SK-N-SH (cell line): ENCODE measurements at regions not wholly inside any gene's neighbourhood (a gene's known extent, or its start where the extent isn't known, plus 50 kb on each side); places are given as distances from the start of the nearest gene placed in this dataset.
"Not testable (repeated sequence)": the region's sequence is repeated elsewhere in the genome, so short reads cannot be mapped to it uniquely, and the experiment has no call there.

Experiments
- POLR2AphosphoS5 ChIP-seq: IDR thresholded peaks from 2 replicates; pipeline ENCODE4 v1.6.1; 2012; ENCODE audit warnings: low read depth, low read length
- TF ChIP-seq, protein P1 (sequence below): fragments of 200-600 bp; sonication (generic); IDR thresholded peaks from 2 replicates; pipeline ENCODE4 v1.6.1; 2017; ENCODE audit warnings: antibody characterized with exemption, mild to moderate bottlenecking, moderate library complexity
- TF ChIP-seq, protein P2 (sequence below): fragments of 150-350 bp; IDR thresholded peaks from 2 replicates; pipeline ENCODE4 v1.6.1; 2017; ENCODE audit warnings: antibody characterized with exemption, low read length, low read depth, borderline replicate concordance

DNA sequence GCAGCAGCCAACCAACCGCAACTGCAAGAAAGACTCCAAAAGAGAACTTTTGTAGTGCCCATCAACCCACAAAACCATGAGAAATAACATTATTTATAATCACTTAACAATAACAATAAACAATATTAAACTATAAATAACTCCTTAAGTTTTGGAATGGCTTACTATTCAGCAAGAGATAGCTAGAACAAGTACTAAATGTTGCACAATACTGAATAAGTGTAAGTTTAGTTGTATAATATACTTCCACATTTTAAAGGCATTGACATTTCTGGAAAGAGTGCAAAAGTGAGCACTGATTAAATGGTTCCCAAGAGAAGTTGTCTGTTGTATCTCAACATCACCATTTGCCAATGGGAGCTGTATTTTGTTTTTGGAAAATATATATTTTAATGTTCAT is 4176.8 kb upstream of the OR11H1 start:
- TF ChIP-seq, protein P1, sequence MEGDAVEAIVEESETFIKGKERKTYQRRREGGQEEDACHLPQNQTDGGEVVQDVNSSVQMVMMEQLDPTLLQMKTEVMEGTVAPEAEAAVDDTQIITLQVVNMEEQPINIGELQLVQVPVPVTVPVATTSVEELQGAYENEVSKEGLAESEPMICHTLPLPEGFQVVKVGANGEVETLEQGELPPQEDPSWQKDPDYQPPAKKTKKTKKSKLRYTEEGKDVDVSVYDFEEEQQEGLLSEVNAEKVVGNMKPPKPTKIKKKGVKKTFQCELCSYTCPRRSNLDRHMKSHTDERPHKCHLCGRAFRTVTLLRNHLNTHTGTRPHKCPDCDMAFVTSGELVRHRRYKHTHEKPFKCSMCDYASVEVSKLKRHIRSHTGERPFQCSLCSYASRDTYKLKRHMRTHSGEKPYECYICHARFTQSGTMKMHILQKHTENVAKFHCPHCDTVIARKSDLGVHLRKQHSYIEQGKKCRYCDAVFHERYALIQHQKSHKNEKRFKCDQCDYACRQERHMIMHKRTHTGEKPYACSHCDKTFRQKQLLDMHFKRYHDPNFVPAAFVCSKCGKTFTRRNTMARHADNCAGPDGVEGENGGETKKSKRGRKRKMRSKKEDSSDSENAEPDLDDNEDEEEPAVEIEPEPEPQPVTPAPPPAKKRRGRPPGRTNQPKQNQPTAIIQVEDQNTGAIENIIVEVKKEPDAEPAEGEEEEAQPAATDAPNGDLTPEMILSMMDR: not testable (repeated sequence)
- TF ChIP-seq, protein P2, sequence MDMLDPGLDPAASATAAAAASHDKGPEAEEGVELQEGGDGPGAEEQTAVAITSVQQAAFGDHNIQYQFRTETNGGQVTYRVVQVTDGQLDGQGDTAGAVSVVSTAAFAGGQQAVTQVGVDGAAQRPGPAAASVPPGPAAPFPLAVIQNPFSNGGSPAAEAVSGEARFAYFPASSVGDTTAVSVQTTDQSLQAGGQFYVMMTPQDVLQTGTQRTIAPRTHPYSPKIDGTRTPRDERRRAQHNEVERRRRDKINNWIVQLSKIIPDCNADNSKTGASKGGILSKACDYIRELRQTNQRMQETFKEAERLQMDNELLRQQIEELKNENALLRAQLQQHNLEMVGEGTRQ: not testable (repeated sequence)
- TF ChIP-seq POLR2AphosphoS5: not testable (repeated sequence)
